ENCODE measurements at regions not wholly inside any gene's neighbourhood (a gene's known extent, or its start where the extent isn't known, plus 50 kb on each side); places are given as distances from the start of the nearest gene placed in this dataset.
A peak's percentile ranks its signal among the peaks of the same experiment; 100 is the strongest.
"Not testable (repeated sequence)": the region's sequence is repeated elsewhere in the genome, so short reads cannot be mapped to it uniquely, and the experiment has no call there.

DNA sequence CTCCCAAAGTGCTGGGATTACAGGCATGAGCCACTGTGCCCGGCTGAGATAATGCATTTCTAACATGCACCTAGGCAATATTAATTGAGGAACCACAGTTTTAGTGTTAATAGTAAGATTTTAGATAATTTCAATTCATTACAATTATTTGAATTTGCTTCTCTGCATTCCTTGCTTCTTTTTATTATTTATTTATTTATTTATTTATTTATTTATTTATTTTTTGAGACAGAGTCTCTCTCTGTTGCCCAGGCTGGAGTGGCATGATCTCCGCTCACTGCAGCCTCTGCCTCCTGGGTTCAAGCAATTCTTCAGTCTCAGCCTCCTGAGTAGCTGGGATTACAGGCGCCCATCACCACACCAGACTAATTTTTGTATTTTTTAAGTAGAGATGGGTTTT lies 135.7 kb upstream of the OR13F1 start:
- POLR2A ChIA-PET; H3K36me3 ChIP-seq (ENCODE audit: control insufficient read depth in 2 of 2, extremely low read depth in 1 of 2, insufficient read depth in 1 of 2, low read length in 1 of 2); H3K4me1 Mint-ChIP-seq; H3K27ac Mint-ChIP-seq; ATAC-seq (replicated peaks in 1 of 4); H3K9me3 Mint-ChIP-seq; H3K27ac ChIP-seq (ENCODE audit: low read length); H3K4me1 ChIP-seq (ENCODE audit: control insufficient read depth in 1 of 2, extremely low read depth in 1 of 2, insufficient read depth in 2 of 2, low read length in 2 of 2); H3K27me3 Mint-ChIP-seq; DNase-seq; H3K4me3 Mint-ChIP-seq; H3K4me3 ChIP-seq (ENCODE audit: control insufficient read depth in 1 of 2, extremely low read depth in 1 of 2, low read length in 1 of 2); H3K9me3 ChIP-seq; H3K27me3 ChIP-seq (replicated peaks in 1 of 2; ENCODE audit: control insufficient read depth in 2 of 2, extremely low read depth in 1 of 2, insufficient read depth in 2 of 2, low read length in 1 of 2); H3K36me3 Mint-ChIP-seq; CTCF ChIA-PET: not testable (repeated sequence)
- WGBS (ENCODE audit: insufficient coverage): no CpG with 5 or more reads among the region's 3 CpGs

DNA sequence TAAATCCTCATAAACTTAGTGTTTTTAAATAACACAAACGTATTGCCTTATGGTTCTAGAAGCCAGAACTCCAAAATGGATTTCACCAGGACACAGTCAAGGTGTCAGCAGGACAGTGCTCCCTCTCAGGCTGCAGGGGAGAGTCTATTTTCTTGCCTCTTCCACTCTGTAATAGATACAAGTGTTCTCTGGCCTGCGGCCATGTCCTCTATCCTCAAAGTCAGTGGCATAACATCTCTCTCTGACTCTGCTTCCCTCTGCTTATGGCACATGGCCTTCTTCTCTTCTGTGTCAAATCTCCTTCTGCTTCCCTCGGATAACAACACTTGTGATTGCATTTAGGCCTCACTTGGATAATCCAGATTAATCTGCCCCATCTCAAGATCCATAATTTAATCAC lies 129.4 kb upstream of the OR13F1 start:
- ChIA-PET CTCF (no interaction called here), POLR2A (no interaction called here)
- Histone ChIP-seq H3K27ac (ENCODE audit: low read length) (no peak overlapping the region), H3K36me3 (ENCODE audit: control insufficient read depth in 2 of 2, extremely low read depth in 1 of 2, insufficient read depth in 1 of 2, low read length in 1 of 2) (no peaks in the 10 kb centered on the region), H3K27me3 (replicated peaks in 1 of 2; ENCODE audit: control insufficient read depth in 2 of 2, extremely low read depth in 1 of 2, insufficient read depth in 2 of 2, low read length in 1 of 2) (no peaks in the 10 kb centered on the region), H3K9me3 (no peaks in the 10 kb centered on the region), H3K4me1 (ENCODE audit: control insufficient read depth in 1 of 2, extremely low read depth in 1 of 2, insufficient read depth in 2 of 2, low read length in 2 of 2) (no peaks in the 10 kb centered on the region), H3K4me3 (ENCODE audit: control insufficient read depth in 1 of 2, extremely low read depth in 1 of 2, low read length in 1 of 2) (no peak overlapping the region)
- 58% methylated on average over 2 of the region's 3 CpGs for WGBS (ENCODE audit: insufficient coverage)
- DNase-seq: no peak
- Mint-ChIP-seq H3K36me3 (no peaks in the 10 kb centered on the region), H3K27ac (no peak overlapping the region), H3K9me3 (peaks cover 0 to 5% (median 3%) of the 10 kb centered on the region in 3 donors), H3K4me1 (no peaks in the 10 kb centered on the region), H3K4me3 (no peak overlapping the region), H3K27me3 (no peaks in the 10 kb centered on the region)
- no peak for ATAC-seq (replicated peaks in 1 of 4)

DNA sequence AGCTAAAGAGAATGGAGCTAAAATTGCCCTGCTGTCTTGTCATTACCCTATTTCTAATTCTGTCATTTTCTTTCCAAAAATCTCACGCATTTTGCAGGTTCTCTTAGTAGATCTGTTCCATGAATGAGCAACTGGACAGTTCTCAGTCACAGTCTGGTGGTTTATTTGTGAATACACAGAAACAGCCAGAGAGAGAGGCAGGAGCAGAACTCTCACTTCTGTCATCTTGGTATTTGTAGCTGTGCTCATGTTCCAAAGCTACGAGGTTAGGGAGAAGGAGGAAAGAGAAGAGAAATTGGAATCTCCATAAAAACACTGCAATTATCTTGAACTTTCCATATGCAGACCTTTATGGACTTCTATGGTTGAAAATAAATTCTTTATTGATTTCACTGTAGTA lies 118.0 kb upstream of the OR13F1 start:
- ChIA-PET POLR2A (no interaction called here), CTCF (interaction anchor here (0.5 to 0.6 kb wide), 2 partner anchors 9 to 12 kb away, joined by 3 to 5 read pairs; no protein-coding TSS in a partner anchor)
- H3K4me3 ChIP-seq (ENCODE audit: control insufficient read depth in 1 of 2, extremely low read depth in 1 of 2, low read length in 1 of 2): no peak overlapping the region
- Mint-ChIP-seq H3K9me3 (no peaks in the 10 kb centered on the region), H3K4me1 (no peaks in the 10 kb centered on the region), H3K36me3 (no peaks in the 10 kb centered on the region), H3K4me3 (no peak overlapping the region), H3K27me3 (peaks cover 0 to 13% of the 10 kb centered on the region in 2 donors), H3K27ac (no peak overlapping the region)
- H3K27me3 ChIP-seq (replicated peaks in 1 of 2; ENCODE audit: control insufficient read depth in 2 of 2, extremely low read depth in 1 of 2, insufficient read depth in 2 of 2, low read length in 1 of 2): no peaks in the 10 kb centered on the region
- DNase-seq (no peak), ATAC-seq (replicated peaks in 1 of 4) (no peak)
- no peak overlapping the region for H3K27ac ChIP-seq (ENCODE audit: low read length)
- no peaks in the 10 kb centered on the region for H3K9me3 ChIP-seq
- H3K4me1 ChIP-seq (ENCODE audit: control insufficient read depth in 1 of 2, extremely low read depth in 1 of 2, insufficient read depth in 2 of 2, low read length in 2 of 2): no peaks in the 10 kb centered on the region
- no peaks in the 10 kb centered on the region for H3K36me3 ChIP-seq (ENCODE audit: control insufficient read depth in 2 of 2, extremely low read depth in 1 of 2, insufficient read depth in 1 of 2, low read length in 1 of 2)
- no CpG with 5 or more reads among the region's 2 CpGs for WGBS (ENCODE audit: insufficient coverage)

DNA sequence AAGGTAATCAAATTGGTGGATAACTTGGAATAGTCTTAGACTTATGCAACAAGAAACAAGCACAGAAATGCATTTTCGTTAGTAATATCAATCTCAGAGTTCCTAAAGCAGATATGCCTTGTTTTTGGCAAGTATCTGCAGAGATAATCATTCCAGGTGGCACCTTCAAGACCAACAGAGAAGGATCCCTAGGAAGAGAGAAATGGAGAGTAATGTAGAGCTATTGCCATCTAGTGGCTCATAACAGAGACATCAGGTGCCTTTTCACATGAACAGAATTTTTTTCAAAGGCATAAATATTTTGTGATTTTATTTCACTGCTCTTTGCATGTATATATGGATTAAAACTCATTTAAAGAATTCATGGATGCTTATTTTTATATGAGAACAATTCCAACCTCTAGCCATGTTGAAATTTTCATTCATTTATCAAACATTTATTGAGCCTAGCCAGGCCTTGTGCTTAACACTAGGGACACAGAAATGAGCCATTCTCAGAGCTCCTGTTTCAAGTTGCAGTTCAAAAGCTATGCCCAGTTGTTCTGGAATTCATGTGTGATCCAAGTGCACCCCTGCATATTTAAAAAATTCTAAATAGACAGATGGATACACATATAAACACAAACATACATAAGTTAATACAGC lies 117.5 kb upstream of the OR13F1 start:
- no CpG with 5 or more reads among the region's 1 CpG for WGBS (ENCODE audit: insufficient coverage)
- CTCF ChIA-PET: interaction anchor here (0.5 to 0.6 kb wide), 2 partner anchors 9 to 11 kb away, joined by 3 to 5 read pairs; no protein-coding TSS in a partner anchor

DNA sequence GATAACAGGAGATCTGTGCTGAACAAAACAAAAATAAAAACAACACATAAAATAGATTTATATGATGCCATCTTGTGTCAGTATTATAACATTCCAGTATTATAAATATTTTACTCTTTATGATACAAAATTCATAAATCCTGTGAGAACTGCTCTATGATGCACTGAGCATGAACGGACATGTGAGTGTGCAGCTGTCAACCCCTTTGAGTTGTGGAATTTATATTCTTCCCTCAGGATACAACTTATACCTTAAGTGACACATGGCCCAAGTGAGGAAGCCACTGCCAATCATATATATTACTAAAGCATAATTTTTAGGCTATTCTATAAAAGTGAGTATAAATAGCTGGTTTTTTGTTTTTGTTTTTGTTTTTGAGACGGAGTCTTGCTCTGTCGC lies 116.0 kb upstream of the OR13F1 start:
- ATAC-seq (replicated peaks in 1 of 4): no peak
- Mint-ChIP-seq H3K27me3 (peaks cover 0 to 13% of the 10 kb centered on the region in 2 donors), H3K9me3 (no peaks in the 10 kb centered on the region), H3K4me3 (no peak overlapping the region), H3K27ac (no peak overlapping the region), H3K36me3 (no peaks in the 10 kb centered on the region), H3K4me1 (no peaks in the 10 kb centered on the region)
- H3K4me1 ChIP-seq (ENCODE audit: control insufficient read depth in 1 of 2, extremely low read depth in 1 of 2, insufficient read depth in 2 of 2, low read length in 2 of 2): no peaks in the 10 kb centered on the region
- no peak overlapping the region for H3K27ac ChIP-seq (ENCODE audit: low read length)
- ChIA-PET POLR2A (no interaction called here), CTCF (interaction anchor here in 1 of 2 donors (0.8 kb wide), 1 partner anchor 22 kb away, joined by 3 read pairs; no protein-coding TSS in a partner anchor)
- no peak overlapping the region for H3K4me3 ChIP-seq (ENCODE audit: control insufficient read depth in 1 of 2, extremely low read depth in 1 of 2, low read length in 1 of 2)
- no peaks in the 10 kb centered on the region for H3K27me3 ChIP-seq (replicated peaks in 1 of 2; ENCODE audit: control insufficient read depth in 2 of 2, extremely low read depth in 1 of 2, insufficient read depth in 2 of 2, low read length in 1 of 2)
- no CpG with 5 or more reads among the region's 3 CpGs for WGBS (ENCODE audit: insufficient coverage)
- H3K9me3 ChIP-seq: no peaks in the 10 kb centered on the region
- H3K36me3 ChIP-seq (ENCODE audit: control insufficient read depth in 2 of 2, extremely low read depth in 1 of 2, insufficient read depth in 1 of 2, low read length in 1 of 2): no peaks in the 10 kb centered on the region
- DNase-seq: no peak

More for the DNA sequence above, 117.5 kb upstream of the OR13F1 start:
- H3K36me3 Mint-ChIP-seq: no peaks in the 10 kb centered on the region
- Histone ChIP-seq H3K27ac (ENCODE audit: low read length) (no peak overlapping the region), H3K4me1 (ENCODE audit: control insufficient read depth in 1 of 2, extremely low read depth in 1 of 2, insufficient read depth in 2 of 2, low read length in 2 of 2) (no peaks in the 10 kb centered on the region), H3K27me3 (replicated peaks in 1 of 2; ENCODE audit: control insufficient read depth in 2 of 2, extremely low read depth in 1 of 2, insufficient read depth in 2 of 2, low read length in 1 of 2) (no peaks in the 10 kb centered on the region), H3K4me3 (ENCODE audit: control insufficient read depth in 1 of 2, extremely low read depth in 1 of 2, low read length in 1 of 2) (no peak overlapping the region), H3K36me3 (ENCODE audit: control insufficient read depth in 2 of 2, extremely low read depth in 1 of 2, insufficient read depth in 1 of 2, low read length in 1 of 2) (no peaks in the 10 kb centered on the region), H3K9me3 (no peaks in the 10 kb centered on the region)
- no peak overlapping the region for H3K4me3 Mint-ChIP-seq
- ATAC-seq (replicated peaks in 1 of 4) (no peak), DNase-seq (peak in 1 of 35 experiments; percentile 1)
- peaks cover 0 to 13% of the 10 kb centered on the region in 2 donors for H3K27me3 Mint-ChIP-seq
- no peak overlapping the region for H3K27ac Mint-ChIP-seq
- H3K9me3 Mint-ChIP-seq: no peaks in the 10 kb centered on the region
- H3K4me1 Mint-ChIP-seq: no peaks in the 10 kb centered on the region
- POLR2A ChIA-PET: no interaction called here

DNA sequence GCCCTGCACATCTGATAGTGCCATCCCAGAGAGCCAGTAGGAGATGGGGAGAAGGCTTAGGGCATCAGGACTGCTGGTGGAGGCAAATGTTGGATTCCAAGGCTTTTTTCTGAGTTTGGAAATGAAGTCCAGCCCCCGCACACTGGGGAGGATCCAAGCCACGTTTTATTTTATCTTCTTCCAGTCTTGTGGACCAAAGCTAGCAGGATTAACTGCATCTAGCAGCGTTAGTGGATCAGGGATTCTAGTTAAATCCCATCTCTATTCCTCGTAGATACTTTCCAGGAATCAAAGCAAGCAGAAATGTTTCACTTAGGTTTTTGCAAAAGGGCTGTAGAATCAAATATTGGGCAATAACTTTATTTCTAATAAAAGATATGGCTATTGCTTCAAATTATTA lies 114.7 kb upstream of the OR13F1 start:
- Histone ChIP-seq H3K36me3 (ENCODE audit: control insufficient read depth in 2 of 2, extremely low read depth in 1 of 2, insufficient read depth in 1 of 2, low read length in 1 of 2) (no peaks in the 10 kb centered on the region), H3K27me3 (replicated peaks in 1 of 2; ENCODE audit: control insufficient read depth in 2 of 2, extremely low read depth in 1 of 2, insufficient read depth in 2 of 2, low read length in 1 of 2) (no peaks in the 10 kb centered on the region), H3K9me3 (no peaks in the 10 kb centered on the region), H3K4me3 (ENCODE audit: control insufficient read depth in 1 of 2, extremely low read depth in 1 of 2, low read length in 1 of 2) (no peak overlapping the region), H3K27ac (ENCODE audit: low read length) (no peak overlapping the region), H3K4me1 (ENCODE audit: control insufficient read depth in 1 of 2, extremely low read depth in 1 of 2, insufficient read depth in 2 of 2, low read length in 2 of 2) (no peaks in the 10 kb centered on the region)
- no peak for ATAC-seq (replicated peaks in 1 of 4)
- DNase-seq: no peak
- Mint-ChIP-seq H3K4me3 (no peak overlapping the region), H3K36me3 (no peaks in the 10 kb centered on the region), H3K9me3 (no peaks in the 10 kb centered on the region), H3K27ac (no peak overlapping the region), H3K4me1 (no peaks in the 10 kb centered on the region), H3K27me3 (peaks cover 0 to 1% of the 10 kb centered on the region in 2 donors)
- CTCF ChIA-PET: no interaction called here
- 72% methylated on average over 3 of the region's 4 CpGs for WGBS (ENCODE audit: insufficient coverage)
- POLR2A ChIA-PET: no interaction called here

DNA sequence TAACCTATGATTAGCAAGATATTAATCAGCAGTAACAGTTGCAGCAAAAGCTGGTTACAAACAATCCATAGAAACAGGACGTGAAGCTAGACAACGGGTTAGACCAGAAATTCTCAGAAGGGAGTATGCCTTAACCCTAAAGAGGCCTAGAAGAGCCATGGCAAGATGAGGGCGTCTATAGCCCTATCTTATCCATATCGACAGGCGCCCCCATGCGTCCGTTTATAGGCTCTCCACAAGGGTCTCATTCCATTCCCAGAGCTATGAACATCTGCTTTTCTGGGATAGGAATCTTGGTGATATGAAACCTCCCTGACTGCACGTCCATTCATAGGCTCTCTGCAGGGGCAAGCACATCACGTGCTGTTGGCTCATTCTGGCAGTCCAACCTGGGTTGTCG lies 109.2 kb upstream of the OR13F1 start:
- DNase-seq; CTCF ChIA-PET; H3K4me1 Mint-ChIP-seq; H3K36me3 Mint-ChIP-seq; H3K4me3 Mint-ChIP-seq; H3K27me3 Mint-ChIP-seq; H3K27ac ChIP-seq (ENCODE audit: low read length); H3K36me3 ChIP-seq (ENCODE audit: control insufficient read depth in 2 of 2, extremely low read depth in 1 of 2, insufficient read depth in 1 of 2, low read length in 1 of 2); H3K9me3 ChIP-seq; ATAC-seq (replicated peaks in 1 of 4); H3K4me1 ChIP-seq (ENCODE audit: control insufficient read depth in 1 of 2, extremely low read depth in 1 of 2, insufficient read depth in 2 of 2, low read length in 2 of 2); H3K27me3 ChIP-seq (replicated peaks in 1 of 2; ENCODE audit: control insufficient read depth in 2 of 2, extremely low read depth in 1 of 2, insufficient read depth in 2 of 2, low read length in 1 of 2); POLR2A ChIA-PET; H3K9me3 Mint-ChIP-seq; H3K4me3 ChIP-seq (ENCODE audit: control insufficient read depth in 1 of 2, extremely low read depth in 1 of 2, low read length in 1 of 2); H3K27ac Mint-ChIP-seq: not testable (repeated sequence)
- WGBS (ENCODE audit: insufficient coverage): 81% methylated on average over 3 of the region's 10 CpGs

All from T-cell (primary cell).